Ishikawa (cell line): ENCODE measurements at regions not wholly inside any gene's neighbourhood (a gene's known extent, or its start where the extent isn't known, plus 50 kb on each side); places are given as distances from the start of the nearest gene placed in this dataset.

Source experiments
- CEBPB ChIP-seq: IDR thresholded peaks from 2 replicates; pipeline ENCODE4 v1.6.1; 2012
- CREB1 ChIP-seq: IDR thresholded peaks from 2 replicates; pipeline ENCODE4 v1.6.1; 2012; ENCODE audit warnings: low read depth
- EGR1 ChIP-seq: IDR thresholded peaks from 2 replicates; pipeline ENCODE4 v1.6.1; 2012
- EP300 ChIP-seq: IDR thresholded peaks from 2 replicates; pipeline ENCODE4 v1.6.1; 2012; ENCODE audit warnings: borderline replicate concordance
- FOXM1 ChIP-seq: IDR thresholded peaks from 2 replicates; pipeline ENCODE4 v1.6.1; 2012; ENCODE audit warnings: low read depth, borderline replicate concordance
- NFIC ChIP-seq: IDR thresholded peaks from 2 replicates; pipeline ENCODE4 v1.6.1; 2012
- RAD21 ChIP-seq: IDR thresholded peaks from 2 replicates; pipeline ENCODE4 v1.6.1; 2012; ENCODE audit warnings: low read depth
- TAF1 ChIP-seq: IDR thresholded peaks from 2 replicates; pipeline ENCODE4 v1.6.1; 2012; ENCODE audit warnings: low read depth, mild to moderate bottlenecking
- TCF12 ChIP-seq: IDR thresholded peaks from 2 replicates; pipeline ENCODE4 v1.6.1; 2012; ENCODE audit warnings: low read depth
- TEAD4 ChIP-seq: IDR thresholded peaks from 2 replicates; pipeline ENCODE4 v1.6.1; 2012
- USF1 ChIP-seq: IDR thresholded peaks from 2 replicates; pipeline ENCODE4 v1.6.1; 2012
- YY1 ChIP-seq: IDR thresholded peaks from 2 replicates; pipeline ENCODE4 v1.6.1; 2012; ENCODE audit warnings: low read depth
- ZBTB7A ChIP-seq: IDR thresholded peaks from 2 replicates; pipeline ENCODE4 v1.6.1; 2012; ENCODE audit warnings: low read depth
- TF ChIP-seq, protein P1 (sequence below): IDR thresholded peaks from 2 replicates; pipeline ENCODE4 v1.6.1; 2012; ENCODE audit warnings: low read depth, mild to moderate bottlenecking
- TF ChIP-seq, protein P2 (sequence below): IDR thresholded peaks from 2 replicates; pipeline ENCODE4 v1.6.1; 2012

DNA sequence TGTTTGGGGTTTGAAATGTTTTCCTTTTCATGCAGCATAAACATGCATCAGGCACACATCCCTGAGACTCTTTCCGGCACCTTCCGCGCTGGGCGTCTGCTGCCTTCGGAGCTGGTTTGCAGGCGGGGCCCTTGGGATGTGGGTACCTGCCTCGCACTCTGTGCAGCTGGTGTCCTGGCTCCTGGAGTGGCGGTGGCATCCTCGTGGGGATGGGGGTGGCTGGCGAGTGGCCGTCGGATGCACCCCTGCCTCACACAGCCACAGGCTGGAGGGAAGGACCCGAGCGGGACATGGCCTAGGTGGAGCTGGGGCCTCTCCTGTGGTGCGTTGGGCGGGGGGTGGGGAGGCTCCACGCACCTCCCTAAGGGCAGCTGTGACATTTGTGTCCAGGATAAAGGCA, 68.5 kb upstream of the ADGRA1 start:
- TF ChIP-seq EGR1, result no peak
- TF ChIP-seq CEBPB, result no peak
- TF ChIP-seq YY1, result no peak
- TF ChIP-seq, protein P1, sequence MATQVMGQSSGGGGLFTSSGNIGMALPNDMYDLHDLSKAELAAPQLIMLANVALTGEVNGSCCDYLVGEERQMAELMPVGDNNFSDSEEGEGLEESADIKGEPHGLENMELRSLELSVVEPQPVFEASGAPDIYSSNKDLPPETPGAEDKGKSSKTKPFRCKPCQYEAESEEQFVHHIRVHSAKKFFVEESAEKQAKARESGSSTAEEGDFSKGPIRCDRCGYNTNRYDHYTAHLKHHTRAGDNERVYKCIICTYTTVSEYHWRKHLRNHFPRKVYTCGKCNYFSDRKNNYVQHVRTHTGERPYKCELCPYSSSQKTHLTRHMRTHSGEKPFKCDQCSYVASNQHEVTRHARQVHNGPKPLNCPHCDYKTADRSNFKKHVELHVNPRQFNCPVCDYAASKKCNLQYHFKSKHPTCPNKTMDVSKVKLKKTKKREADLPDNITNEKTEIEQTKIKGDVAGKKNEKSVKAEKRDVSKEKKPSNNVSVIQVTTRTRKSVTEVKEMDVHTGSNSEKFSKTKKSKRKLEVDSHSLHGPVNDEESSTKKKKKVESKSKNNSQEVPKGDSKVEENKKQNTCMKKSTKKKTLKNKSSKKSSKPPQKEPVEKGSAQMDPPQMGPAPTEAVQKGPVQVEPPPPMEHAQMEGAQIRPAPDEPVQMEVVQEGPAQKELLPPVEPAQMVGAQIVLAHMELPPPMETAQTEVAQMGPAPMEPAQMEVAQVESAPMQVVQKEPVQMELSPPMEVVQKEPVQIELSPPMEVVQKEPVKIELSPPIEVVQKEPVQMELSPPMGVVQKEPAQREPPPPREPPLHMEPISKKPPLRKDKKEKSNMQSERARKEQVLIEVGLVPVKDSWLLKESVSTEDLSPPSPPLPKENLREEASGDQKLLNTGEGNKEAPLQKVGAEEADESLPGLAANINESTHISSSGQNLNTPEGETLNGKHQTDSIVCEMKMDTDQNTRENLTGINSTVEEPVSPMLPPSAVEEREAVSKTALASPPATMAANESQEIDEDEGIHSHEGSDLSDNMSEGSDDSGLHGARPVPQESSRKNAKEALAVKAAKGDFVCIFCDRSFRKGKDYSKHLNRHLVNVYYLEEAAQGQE, result no peak
- TF ChIP-seq TAF1, result no peak
- TF ChIP-seq FOXM1, result no peak
- no peak for TF ChIP-seq TEAD4
- TF ChIP-seq EP300, result no peak
- no peak for TF ChIP-seq CREB1
- no peak for TF ChIP-seq TCF12
- no peak for TF ChIP-seq ZBTB7A
- TF ChIP-seq USF1, result no peak
- TF ChIP-seq, protein P2, sequence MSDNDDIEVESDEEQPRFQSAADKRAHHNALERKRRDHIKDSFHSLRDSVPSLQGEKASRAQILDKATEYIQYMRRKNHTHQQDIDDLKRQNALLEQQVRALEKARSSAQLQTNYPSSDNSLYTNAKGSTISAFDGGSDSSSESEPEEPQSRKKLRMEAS, result no peak
- TF ChIP-seq NFIC, result no peak

DNA sequence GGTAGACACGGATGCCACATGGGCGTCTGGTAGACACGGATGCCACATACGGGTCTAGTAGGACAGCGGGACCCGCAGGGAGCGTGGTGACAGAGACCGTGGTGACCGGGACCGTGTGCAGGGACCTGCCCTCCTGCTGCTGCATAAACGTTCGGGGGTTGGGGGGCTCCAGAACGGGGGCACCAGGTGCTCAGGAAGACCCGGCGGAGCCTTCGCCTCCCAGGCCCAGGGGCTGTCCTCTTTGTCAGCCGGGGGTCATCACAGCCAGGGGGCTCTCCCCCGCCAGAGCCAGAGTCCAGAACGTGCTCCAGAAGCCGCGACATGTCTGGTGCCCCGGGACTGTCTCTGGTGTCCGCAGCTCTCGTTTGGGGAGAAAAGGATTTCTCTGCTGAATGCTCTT, 69.2 kb upstream of the ADGRA1 start:
- TF ChIP-seq RAD21 (no peak), CREB1 (no peak), CEBPB (no peak), USF1 (no peak), NFIC (no peak), TEAD4 (no peak), FOXM1 (no peak), TAF1 (no peak), EP300 (no peak), YY1 (no peak), ZBTB7A (no peak)
- TF ChIP-seq, protein P1, result no peak
- TF ChIP-seq, protein P2, result no peak

GRCh38 chr10:133017203-133017601, 70.5 kb upstream of the ADGRA1 start:
- no peak for TF ChIP-seq CEBPB
- TF ChIP-seq FOXM1, result no peak
- no peak for TF ChIP-seq TEAD4
- TF ChIP-seq NFIC, result no peak
- TF ChIP-seq YY1, result no peak
- TF ChIP-seq TCF12, result no peak
- TF ChIP-seq EP300, result no peak
- TF ChIP-seq ZBTB7A, result no peak
- no peak for TF ChIP-seq RAD21
- TF ChIP-seq USF1, result no peak
- TF ChIP-seq, protein P1, result no peak
- TF ChIP-seq, protein P2, result no peak
- no peak for TF ChIP-seq EGR1
- no peak for TF ChIP-seq CREB1
- no peak for TF ChIP-seq TAF1
